ENCODE measurements at regions not wholly inside any gene's neighbourhood (a gene's known extent, or its start where the extent isn't known, plus 50 kb on each side); places are given as distances from the start of the nearest gene placed in this dataset.

- TF ChIP-seq, protein P1, sequence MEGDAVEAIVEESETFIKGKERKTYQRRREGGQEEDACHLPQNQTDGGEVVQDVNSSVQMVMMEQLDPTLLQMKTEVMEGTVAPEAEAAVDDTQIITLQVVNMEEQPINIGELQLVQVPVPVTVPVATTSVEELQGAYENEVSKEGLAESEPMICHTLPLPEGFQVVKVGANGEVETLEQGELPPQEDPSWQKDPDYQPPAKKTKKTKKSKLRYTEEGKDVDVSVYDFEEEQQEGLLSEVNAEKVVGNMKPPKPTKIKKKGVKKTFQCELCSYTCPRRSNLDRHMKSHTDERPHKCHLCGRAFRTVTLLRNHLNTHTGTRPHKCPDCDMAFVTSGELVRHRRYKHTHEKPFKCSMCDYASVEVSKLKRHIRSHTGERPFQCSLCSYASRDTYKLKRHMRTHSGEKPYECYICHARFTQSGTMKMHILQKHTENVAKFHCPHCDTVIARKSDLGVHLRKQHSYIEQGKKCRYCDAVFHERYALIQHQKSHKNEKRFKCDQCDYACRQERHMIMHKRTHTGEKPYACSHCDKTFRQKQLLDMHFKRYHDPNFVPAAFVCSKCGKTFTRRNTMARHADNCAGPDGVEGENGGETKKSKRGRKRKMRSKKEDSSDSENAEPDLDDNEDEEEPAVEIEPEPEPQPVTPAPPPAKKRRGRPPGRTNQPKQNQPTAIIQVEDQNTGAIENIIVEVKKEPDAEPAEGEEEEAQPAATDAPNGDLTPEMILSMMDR (IDR thresholded peaks at IDR 0.05; ENCODE audit: insufficient read depth, low read length): no peak
Observed at GRCh38 chr13:70894258-70894657, 786.0 kb upstream of the KLHL1 start.

DNA sequence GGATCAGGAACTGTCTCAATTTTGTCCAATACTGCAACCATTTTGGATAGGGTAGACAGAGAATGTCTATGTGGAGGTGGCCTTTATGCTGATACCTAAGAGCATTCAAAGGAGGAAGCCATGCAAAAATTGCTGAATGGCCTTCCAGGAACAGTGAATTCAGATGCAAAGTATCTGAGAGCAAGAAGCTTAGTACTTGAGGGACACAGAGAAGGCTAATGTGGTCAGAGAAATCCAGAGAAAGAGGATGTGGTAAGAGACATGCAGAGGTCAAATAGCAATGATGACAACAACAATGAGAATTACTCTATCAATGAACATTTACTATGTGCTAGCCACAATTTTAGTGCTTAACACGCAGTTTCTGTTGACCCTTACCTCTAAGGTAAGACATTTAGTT, 785.6 kb upstream of the KLHL1 start:
- TF ChIP-seq, protein P1 (IDR thresholded peaks at IDR 0.05; ENCODE audit: insufficient read depth, low read length): no peak
- H3K4me3 ChIP-seq (ENCODE audit: low read depth, low read length): no peak overlapping the region
- no peak for DNase-seq (ENCODE audit: low read depth)

More at GRCh38 chr13:70894258-70894657, 786.0 kb upstream of the KLHL1 start:
- DNase-seq (ENCODE audit: low read depth): no peak
- H3K4me3 ChIP-seq (ENCODE audit: low read depth, low read length): no peak overlapping the region

DNA sequence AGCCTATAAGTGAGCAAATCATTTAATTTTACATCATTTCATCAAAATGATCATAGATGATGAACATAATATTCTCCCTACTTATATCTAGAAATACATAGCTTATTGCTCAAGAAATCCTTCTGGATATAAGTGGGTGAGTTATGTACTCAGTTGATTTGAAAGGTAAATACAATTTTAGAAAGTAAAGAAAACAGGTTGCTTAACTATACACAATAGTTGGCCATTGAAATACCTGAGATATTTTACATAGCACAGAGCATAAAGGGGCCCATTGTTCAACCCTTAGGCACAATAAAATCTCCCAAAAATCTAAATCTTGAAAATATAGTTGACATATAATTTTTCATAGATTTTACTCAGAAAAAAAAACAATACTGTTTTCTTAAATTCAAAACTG, 782.0 kb upstream of the KLHL1 start:
- H3K4me3 ChIP-seq (ENCODE audit: low read depth, low read length): no peak overlapping the region
- TF ChIP-seq, protein P1 (IDR thresholded peaks at IDR 0.05; ENCODE audit: insufficient read depth, low read length): no peak

DNA sequence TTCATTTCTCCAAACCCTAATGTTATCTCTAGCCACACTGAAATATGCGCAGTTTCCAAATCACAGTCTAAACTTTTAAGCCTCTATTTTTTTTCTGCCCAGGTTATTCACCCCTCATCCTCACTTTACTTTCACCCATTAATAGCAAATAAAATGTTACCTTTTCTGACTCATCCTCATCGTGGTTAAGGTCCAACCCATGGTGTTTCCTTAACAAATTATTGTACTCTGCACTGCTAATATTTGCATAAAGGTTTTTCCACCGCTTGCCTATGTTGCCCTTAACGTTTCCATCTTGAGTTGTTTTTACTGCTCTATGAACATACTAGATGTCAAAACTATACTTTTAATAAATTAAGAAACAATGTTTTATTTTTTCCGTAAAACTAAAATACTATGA, 780.9 kb upstream of the KLHL1 start:
- H3K4me3 ChIP-seq (ENCODE audit: low read depth, low read length): no peak overlapping the region
- DNase-seq (ENCODE audit: low read depth): no peak
- TF ChIP-seq, protein P1 (IDR thresholded peaks at IDR 0.05; ENCODE audit: insufficient read depth, low read length): no peak

More for the DNA sequence above, 782.0 kb upstream of the KLHL1 start:
- DNase-seq (ENCODE audit: low read depth): no peak

DNA sequence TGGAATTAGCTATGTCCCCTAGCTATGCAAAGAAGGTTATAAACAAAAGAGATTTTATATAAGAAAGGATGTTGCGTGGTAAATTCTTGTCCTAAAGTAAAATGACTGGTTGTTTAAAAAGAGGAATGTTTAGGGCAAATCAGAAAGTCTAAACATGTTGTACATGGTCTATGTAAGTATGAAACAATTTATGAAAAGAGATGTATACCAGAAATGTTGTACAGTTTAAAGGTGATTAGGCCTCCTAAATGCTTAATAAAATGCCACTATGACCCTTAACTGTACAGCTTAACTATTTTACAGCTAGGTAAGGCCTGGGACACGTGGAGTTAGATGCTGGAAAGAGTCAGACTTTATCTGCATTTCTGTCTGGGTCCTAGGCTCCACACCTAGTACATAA, 775.9 kb upstream of the KLHL1 start:
- DNase-seq (ENCODE audit: low read depth): no peak
- no peak overlapping the region for H3K4me3 ChIP-seq (ENCODE audit: low read depth, low read length)
- TF ChIP-seq, protein P1 (IDR thresholded peaks at IDR 0.05; ENCODE audit: insufficient read depth, low read length): no peak

DNA sequence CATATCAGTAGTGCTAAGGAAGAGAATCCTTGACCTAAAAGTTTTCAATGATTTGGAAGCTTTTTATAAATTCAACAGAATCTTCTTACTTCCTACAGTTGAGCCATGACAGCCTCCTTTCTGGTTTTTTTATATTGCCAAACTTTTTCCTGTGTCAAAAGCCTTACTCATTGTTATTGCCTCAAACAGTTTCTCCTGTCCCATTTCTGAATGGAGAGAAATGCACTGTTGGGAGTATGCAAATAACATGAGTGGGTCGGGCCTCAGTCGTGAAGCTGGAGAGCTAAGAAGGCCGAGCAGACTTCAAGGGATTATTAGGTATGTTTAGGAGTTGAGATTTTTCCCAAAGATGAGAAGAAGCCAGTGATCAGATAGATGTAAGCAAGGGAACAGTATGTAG, 766.4 kb upstream of the KLHL1 start:
- TF ChIP-seq, protein P1 (IDR thresholded peaks at IDR 0.05; ENCODE audit: insufficient read depth, low read length): no peak
- no peak for DNase-seq (ENCODE audit: low read depth)
- H3K4me3 ChIP-seq (ENCODE audit: low read depth, low read length): no peak overlapping the region

DNA sequence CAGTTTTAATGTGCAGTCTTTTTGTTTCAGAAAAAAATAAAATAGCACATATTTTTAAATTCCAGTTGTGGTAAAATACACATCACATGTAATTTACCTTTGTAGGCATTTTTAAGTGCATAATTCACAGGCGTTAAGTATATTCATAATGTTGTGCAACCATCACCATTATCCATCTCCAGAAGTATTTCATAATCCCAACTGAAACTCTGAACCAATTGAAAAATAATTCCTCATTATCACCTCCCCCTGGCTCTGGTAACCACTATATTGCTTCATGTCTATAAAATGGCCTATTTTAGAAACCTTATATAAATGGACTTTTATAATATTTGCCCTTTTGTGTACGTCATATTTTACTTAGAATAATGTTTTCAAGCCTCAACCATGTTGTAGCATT, 756.5 kb upstream of the KLHL1 start:
- no peak overlapping the region for H3K4me3 ChIP-seq (ENCODE audit: low read depth, low read length)
- no peak for DNase-seq (ENCODE audit: low read depth)
- TF ChIP-seq, protein P1 (IDR thresholded peaks at IDR 0.05; ENCODE audit: insufficient read depth, low read length): no peak

Data from fibroblast of the aortic adventitia (primary cell).